GM23338 (cell line): ENCODE measurements at regions not wholly inside any gene's neighbourhood (a gene's known extent, or its start where the extent isn't known, plus 50 kb on each side); places are given as distances from the start of the nearest gene placed in this dataset.

Experiments
- ATAC-seq: fragments of 200-7000 bp; cut with Tn5 transposase; 3 replicates; pipeline ENCODE4 v1.9.1; 2020
- DNase-seq: peaks from one replicate; pipeline ENCODE4 v3.0.0-alpha.2; 2015; ENCODE audit warnings: low spot score
- H2AFZ ChIP-seq: fragments of 200-600 bp; sonication (generic); 2 replicates; pipeline ENCODE4 v1.8.0; 2016; ENCODE audit warnings: antibody characterized with exemption, mild to moderate bottlenecking, moderate library complexity
- H3F3A ChIP-seq: fragments of 200-600 bp; sonication (generic); replicated peaks from 2 replicates; pipeline ENCODE4 v1.8.0; 2017; ENCODE audit warnings: antibody characterized with exemption, mixed run types, low read depth
- H3K27ac ChIP-seq: fragments of 200-600 bp; sonication (generic); 2 replicates; pipeline ENCODE4 v1.6.1; 2016; ENCODE audit warnings: low read depth
- H3K27me3 ChIP-seq: fragments of 200-600 bp; sonication (generic); 2 replicates; pipeline ENCODE4 v1.8.0; 2016; ENCODE audit warnings: mild to moderate bottlenecking, mixed run types, moderate library complexity; ENCODE audit not compliant: insufficient read depth
- H3K36me3 ChIP-seq: fragments of 200-600 bp; sonication (generic); 2 replicates; pipeline ENCODE4 v1.8.0; 2016; ENCODE audit warnings: mild to moderate bottlenecking; ENCODE audit not compliant: insufficient read depth
- H3K4me1 ChIP-seq: fragments of 200-600 bp; sonication (generic); 2 replicates; pipeline ENCODE4 v1.8.0; 2016; ENCODE audit warnings: mild to moderate bottlenecking, moderate library complexity; ENCODE audit not compliant: insufficient read depth
- H3K4me2 ChIP-seq: fragments of 200-600 bp; sonication (generic); 2 replicates; pipeline ENCODE4 v1.7.1; 2017; ENCODE audit warnings: mixed run types
- H3K4me3 ChIP-seq: fragments of 200-600 bp; sonication (generic); 2 replicates; pipeline ENCODE4 v1.6.1; 2016; ENCODE audit warnings: mixed run types
- H3K79me2 ChIP-seq: fragments of 200-600 bp; sonication (generic); replicated peaks from 2 replicates; pipeline ENCODE4 v1.8.0; 2017; ENCODE audit warnings: mild to moderate bottlenecking; ENCODE audit not compliant: insufficient read depth
- H3K9me2 ChIP-seq: fragments of 200-600 bp; sonication (generic); 2 replicates; pipeline ENCODE4 v1.8.0; 2017; ENCODE audit not compliant: insufficient read depth
- H4K20me1 ChIP-seq: fragments of 200-600 bp; sonication (generic); replicated peaks from 2 replicates; pipeline ENCODE4 v1.8.0; 2017; ENCODE audit warnings: mild to moderate bottlenecking; ENCODE audit not compliant: insufficient read depth
- H3K27ac Mint-ChIP-seq: 2 replicates; pipeline ENCODE4 v1.8.0; 2020; ENCODE audit warnings: inconsistent platforms, mild to moderate bottlenecking, moderate library complexity, mixed read lengths
- H3K27me3 Mint-ChIP-seq: 3 replicates; pipeline ENCODE4 v1.8.0; 2022; ENCODE audit warnings: low read depth, mild to moderate bottlenecking, moderate library complexity, mixed read lengths, inconsistent platforms; ENCODE audit not compliant: insufficient read depth, poor library complexity
- H3K36me3 Mint-ChIP-seq: 3 replicates; pipeline ENCODE4 v1.8.0; 2021; ENCODE audit warnings: low read depth, mild to moderate bottlenecking, inconsistent platforms, moderate library complexity, mixed read lengths
- H3K4me1 Mint-ChIP-seq: 3 replicates; pipeline ENCODE4 v1.8.0; 2020; ENCODE audit warnings: mild to moderate bottlenecking, inconsistent platforms, mixed read lengths
- H3K4me3 Mint-ChIP-seq: 3 replicates; pipeline ENCODE4 v1.8.0; 2021; ENCODE audit warnings: moderate library complexity, mild to moderate bottlenecking, inconsistent platforms, mixed read lengths
- H3K9me3 Mint-ChIP-seq: 3 replicates; pipeline ENCODE4 v1.8.0; 2020; ENCODE audit warnings: moderate library complexity, mild to moderate bottlenecking, inconsistent platforms, mixed read lengths
- JUNB ChIP-seq: IDR thresholded peaks from one replicate; pipeline ENCODE4 v1.6.1; 2016; ENCODE audit warnings: antibody characterized with exemption; ENCODE audit not compliant: unreplicated experiment
- NANOG ChIP-seq: IDR thresholded peaks from 2 replicates; pipeline ENCODE4 v1.6.1; 2016; ENCODE audit warnings: antibody characterized with exemption, borderline replicate concordance
- TF ChIP-seq, protein P1 (sequence below), 2 experiments: fragments of 200-600 bp in 1 of 2; sonication (generic) in 1 of 2; conservative IDR thresholded peaks; 2 replicates each; pipeline versions ENCODE4 v1.5.1 to v1.6.1; 2016 to 2017; ENCODE audit warnings: antibody characterized with exemption in 2 of 2, low read depth in 2 of 2, mild to moderate bottlenecking in 2 of 2, moderate library complexity in 1 of 2
- TF ChIP-seq, protein P2 (sequence below): fragments of 250-450 bp; sonication (Bioruptor Pico); IDR thresholded peaks from 2 replicates; pipeline ENCODE4 v1.5.0; 2020; ENCODE audit warnings: mild to moderate bottlenecking, moderate library complexity

DNA sequence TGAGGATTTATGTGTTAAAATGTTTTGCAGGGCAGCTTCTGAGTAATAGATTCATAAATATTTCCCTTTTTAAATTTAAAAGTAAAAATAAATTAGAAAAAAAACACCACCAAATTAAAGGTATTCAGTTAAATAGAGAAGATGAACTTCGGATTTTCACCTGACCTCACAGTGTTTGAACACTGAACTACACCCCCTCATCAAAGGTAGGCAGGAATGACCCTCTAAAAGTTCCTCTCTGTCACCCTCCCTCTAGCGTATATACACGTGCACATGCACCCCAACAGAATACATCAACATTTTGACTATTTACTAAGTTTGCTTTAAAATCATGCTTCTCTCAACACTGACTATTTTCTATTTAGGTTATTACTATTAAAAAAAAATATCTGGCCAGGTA, 528.3 kb downstream of the QKI start (continued):
- TF ChIP-seq, protein P1, sequence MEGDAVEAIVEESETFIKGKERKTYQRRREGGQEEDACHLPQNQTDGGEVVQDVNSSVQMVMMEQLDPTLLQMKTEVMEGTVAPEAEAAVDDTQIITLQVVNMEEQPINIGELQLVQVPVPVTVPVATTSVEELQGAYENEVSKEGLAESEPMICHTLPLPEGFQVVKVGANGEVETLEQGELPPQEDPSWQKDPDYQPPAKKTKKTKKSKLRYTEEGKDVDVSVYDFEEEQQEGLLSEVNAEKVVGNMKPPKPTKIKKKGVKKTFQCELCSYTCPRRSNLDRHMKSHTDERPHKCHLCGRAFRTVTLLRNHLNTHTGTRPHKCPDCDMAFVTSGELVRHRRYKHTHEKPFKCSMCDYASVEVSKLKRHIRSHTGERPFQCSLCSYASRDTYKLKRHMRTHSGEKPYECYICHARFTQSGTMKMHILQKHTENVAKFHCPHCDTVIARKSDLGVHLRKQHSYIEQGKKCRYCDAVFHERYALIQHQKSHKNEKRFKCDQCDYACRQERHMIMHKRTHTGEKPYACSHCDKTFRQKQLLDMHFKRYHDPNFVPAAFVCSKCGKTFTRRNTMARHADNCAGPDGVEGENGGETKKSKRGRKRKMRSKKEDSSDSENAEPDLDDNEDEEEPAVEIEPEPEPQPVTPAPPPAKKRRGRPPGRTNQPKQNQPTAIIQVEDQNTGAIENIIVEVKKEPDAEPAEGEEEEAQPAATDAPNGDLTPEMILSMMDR (conservative IDR thresholded peaks at IDR 0.05; ENCODE audit: low read depth in 2 of 2) = 0 out of 4 replicates have a peak, but pooled peaks of 1 of the 2 experiments have one; percentile 16

DNA sequence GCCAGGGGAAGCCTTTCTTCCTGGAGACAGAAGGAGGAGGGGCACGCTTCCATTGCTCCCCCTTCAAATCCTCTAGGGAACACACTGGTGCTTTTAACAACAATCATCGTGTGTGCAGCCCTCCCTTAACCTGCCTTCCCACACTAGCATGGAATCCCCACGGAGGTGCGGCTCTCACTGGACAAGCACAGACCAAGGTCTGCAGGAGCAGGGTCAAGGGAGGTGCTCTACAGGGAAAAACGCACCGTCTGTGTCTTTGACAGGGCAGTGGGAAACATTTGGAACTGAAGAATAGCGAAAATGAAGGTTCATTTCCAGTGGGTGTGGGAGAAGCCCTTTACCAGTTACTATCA, 527.1 kb downstream of the QKI start:
- H3K4me3 Mint-ChIP-seq = no peak overlapping the region
- no peaks in the 10 kb centered on the region for H3K27me3 ChIP-seq
- peaks cover 62% of the 10 kb centered on the region for H3K4me1 Mint-ChIP-seq

More for the DNA sequence above, 527.1 kb downstream of the QKI start:
- DNase-seq (no peak), ATAC-seq (no peak)
- Histone ChIP-seq H4K20me1 (no peaks in the 10 kb centered on the region), H3F3A (0 out of 2 replicates have a peak, but pooled peaks cover 2% of the 10 kb centered on the region), H3K4me2 (peak overlapping the region; percentile 67), H3K27ac (no peak overlapping the region), H3K79me2 (no peaks in the 10 kb centered on the region), H3K36me3 (no peaks in the 10 kb centered on the region), H2AFZ (peak overlapping the region; percentile 83), H3K9me2 (0 out of 2 replicates have a peak, but pooled peaks cover 6% of the 10 kb centered on the region), H3K4me3 (no peak overlapping the region), H3K4me1 (peaks cover 52% of the 10 kb centered on the region)
- Mint-ChIP-seq H3K27ac (peak overlapping the region; percentile 57; the same call in 1 of the 2 replicates), H3K9me3 (0 out of 3 replicates have a peak, but pooled peaks cover 7% of the 10 kb centered on the region), H3K27me3 (peaks cover 7% of the 10 kb centered on the region), H3K36me3 (peaks cover 10% of the 10 kb centered on the region; the same call in 2 of the 3 replicates)
- no peak for TF ChIP-seq JUNB
- TF ChIP-seq, protein P2, sequence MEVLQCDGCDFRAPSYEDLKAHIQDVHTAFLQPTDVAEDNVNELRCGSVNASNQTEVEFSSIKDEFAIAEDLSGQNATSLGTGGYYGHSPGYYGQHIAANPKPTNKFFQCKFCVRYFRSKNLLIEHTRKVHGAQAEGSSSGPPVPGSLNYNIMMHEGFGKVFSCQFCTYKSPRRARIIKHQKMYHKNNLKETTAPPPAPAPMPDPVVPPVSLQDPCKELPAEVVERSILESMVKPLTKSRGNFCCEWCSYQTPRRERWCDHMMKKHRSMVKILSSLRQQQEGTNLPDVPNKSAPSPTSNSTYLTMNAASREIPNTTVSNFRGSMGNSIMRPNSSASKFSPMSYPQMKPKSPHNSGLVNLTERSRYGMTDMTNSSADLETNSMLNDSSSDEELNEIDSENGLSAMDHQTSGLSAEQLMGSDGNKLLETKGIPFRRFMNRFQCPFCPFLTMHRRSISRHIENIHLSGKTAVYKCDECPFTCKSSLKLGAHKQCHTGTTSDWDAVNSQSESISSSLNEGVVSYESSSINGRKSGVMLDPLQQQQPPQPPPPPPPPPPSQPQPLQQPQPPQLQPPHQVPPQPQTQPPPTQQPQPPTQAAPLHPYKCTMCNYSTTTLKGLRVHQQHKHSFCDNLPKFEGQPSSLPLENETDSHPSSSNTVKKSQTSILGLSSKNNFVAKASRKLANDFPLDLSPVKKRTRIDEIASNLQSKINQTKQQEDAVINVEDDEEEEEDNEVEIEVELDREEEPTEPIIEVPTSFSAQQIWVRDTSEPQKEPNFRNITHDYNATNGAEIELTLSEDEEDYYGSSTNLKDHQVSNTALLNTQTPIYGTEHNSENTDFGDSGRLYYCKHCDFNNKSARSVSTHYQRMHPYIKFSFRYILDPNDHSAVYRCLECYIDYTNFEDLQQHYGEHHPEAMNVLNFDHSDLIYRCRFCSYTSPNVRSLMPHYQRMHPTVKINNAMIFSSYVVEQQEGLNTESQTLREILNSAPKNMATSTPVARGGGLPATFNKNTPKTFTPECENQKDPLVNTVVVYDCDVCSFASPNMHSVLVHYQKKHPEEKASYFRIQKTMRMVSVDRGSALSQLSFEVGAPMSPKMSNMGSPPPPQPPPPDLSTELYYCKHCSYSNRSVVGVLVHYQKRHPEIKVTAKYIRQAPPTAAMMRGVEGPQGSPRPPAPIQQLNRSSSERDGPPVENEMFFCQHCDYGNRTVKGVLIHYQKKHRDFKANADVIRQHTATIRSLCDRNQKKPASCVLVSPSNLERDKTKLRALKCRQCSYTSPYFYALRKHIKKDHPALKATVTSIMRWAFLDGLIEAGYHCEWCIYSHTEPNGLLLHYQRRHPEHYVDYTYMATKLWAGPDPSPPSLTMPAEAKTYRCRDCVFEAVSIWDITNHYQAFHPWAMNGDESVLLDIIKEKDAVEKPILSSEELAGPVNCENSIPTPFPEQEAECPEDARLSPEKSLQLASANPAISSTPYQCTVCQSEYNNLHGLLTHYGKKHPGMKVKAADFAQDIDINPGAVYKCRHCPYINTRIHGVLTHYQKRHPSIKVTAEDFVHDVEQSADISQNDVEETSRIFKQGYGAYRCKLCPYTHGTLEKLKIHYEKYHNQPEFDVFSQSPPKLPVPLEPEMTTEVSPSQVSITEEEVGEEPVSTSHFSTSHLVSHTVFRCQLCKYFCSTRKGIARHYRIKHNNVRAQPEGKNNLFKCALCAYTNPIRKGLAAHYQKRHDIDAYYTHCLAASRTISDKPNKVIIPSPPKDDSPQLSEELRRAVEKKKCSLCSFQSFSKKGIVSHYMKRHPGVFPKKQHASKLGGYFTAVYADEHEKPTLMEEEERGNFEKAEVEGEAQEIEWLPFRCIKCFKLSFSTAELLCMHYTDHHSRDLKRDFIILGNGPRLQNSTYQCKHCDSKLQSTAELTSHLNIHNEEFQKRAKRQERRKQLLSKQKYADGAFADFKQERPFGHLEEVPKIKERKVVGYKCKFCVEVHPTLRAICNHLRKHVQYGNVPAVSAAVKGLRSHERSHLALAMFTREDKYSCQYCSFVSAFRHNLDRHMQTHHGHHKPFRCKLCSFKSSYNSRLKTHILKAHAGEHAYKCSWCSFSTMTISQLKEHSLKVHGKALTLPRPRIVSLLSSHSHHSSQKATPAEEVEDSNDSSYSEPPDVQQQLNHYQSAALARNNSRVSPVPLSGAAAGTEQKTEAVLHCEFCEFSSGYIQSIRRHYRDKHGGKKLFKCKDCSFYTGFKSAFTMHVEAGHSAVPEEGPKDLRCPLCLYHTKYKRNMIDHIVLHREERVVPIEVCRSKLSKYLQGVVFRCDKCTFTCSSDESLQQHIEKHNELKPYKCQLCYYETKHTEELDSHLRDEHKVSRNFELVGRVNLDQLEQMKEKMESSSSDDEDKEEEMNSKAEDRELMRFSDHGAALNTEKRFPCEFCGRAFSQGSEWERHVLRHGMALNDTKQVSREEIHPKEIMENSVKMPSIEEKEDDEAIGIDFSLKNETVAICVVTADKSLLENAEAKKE = no peak
- no peak for TF ChIP-seq NANOG
